ENCODE measurements at regions not wholly inside any gene's neighbourhood (a gene's known extent, or its start where the extent isn't known, plus 50 kb on each side); places are given as distances from the start of the nearest gene placed in this dataset.
"Not testable (repeated sequence)": the region's sequence is repeated elsewhere in the genome, so short reads cannot be mapped to it uniquely, and the experiment has no call there.

GRCh38 chr10:81724431-81724830 lies 150.6 kb upstream of the NRG3 start:
- no peak for TF ChIP-seq CTCF (IDR thresholded peaks at IDR 0.05; ENCODE audit: extremely low read depth, missing control alignments)
- no peak for DNase-seq (ENCODE audit: low spot score)

DNA sequence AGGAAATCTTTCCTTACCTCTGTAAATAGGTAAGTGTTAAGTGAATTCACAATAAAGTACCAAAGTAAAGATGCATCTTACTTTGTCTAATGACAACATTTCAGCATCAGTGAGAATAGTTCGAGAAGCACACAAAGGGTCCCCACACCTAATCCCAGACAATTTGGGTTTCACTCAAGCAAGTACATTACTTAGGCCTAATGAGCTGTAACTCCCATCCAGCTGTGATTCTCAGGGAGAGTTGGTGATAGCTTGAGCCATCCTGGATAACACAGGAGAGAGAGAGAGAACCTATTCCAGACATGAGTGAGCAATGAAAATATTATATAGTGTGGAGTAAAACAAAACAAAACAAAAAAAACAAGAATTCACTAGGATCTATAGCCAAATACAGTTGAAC lies 149.1 kb upstream of the NRG3 start:
- no peak for TF ChIP-seq CTCF (IDR thresholded peaks at IDR 0.05; ENCODE audit: extremely low read depth, missing control alignments)
- DNase-seq (ENCODE audit: low spot score): no peak

- TF ChIP-seq CTCF (IDR thresholded peaks at IDR 0.05; ENCODE audit: extremely low read depth, missing control alignments): no peak
- no peak for DNase-seq (ENCODE audit: low spot score)
Observed at GRCh38 chr10:81728692-81729091, 146.3 kb upstream of the NRG3 start.

DNA sequence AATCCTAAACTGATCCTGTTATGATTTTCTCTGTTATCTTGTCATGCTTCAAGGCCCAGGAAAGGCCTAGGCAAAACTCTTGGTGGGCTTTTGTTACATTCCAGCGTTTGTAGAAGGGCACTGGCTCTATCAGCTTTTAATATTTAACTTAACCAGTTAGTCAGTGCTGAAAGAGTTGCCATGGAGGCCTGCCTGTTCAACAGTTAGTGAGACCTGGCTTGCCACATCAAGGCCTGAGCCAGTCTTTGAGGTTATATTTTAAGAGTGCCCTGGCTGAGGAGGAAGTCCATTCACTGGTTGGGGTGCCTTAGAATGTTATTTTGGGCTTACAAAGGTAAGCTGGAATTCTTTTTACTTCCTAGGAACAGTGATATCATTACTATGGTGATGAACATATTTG lies 144.1 kb upstream of the NRG3 start:
- no peak for TF ChIP-seq CTCF (IDR thresholded peaks at IDR 0.05; ENCODE audit: extremely low read depth, missing control alignments)
- no peak for DNase-seq (ENCODE audit: low spot score)

DNA sequence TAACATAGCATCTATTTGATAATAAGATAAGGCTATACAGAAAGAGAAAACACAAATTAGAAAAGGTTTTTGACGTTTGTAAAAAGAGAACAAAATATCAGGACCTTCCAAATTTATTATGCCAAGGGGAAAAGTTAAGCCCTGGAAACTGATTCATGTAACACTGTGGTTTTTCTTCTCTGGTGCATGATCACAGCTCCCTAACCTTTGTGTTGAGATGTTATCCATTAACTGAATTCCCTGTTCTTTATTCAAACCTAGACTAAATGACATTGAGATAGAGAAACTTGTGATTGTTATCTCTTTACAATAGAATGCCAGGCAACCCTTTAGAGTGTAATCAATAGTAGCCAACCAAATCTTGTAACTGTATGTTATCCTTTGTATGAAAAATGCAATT lies 141.5 kb upstream of the NRG3 start:
- no peak for TF ChIP-seq CTCF (IDR thresholded peaks at IDR 0.05; ENCODE audit: extremely low read depth, missing control alignments)

DNA sequence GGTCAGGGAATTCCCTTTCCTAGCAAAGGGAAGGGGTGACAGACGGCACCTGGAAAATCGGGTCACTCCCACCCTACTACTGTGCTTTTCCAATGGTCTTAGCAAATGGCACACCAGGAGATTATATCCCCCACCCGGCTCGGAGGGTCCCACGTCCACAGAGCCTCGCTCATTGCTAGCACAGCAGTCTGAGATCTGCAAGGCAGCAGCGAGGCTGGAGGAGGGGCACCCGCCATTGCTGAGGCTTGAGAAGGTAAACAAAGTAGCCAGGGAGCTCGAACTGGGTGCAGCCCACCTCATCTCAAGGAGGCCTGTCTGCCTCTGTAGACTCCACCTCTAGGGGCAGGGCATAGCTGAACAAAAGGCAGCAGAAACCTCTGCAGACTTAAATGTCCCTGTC lies 139.8 kb upstream of the NRG3 start:
- not testable (repeated sequence) for DNase-seq (ENCODE audit: low spot score)

More for the DNA sequence above, 141.5 kb upstream of the NRG3 start:
- DNase-seq (ENCODE audit: low spot score): no peak

DNA sequence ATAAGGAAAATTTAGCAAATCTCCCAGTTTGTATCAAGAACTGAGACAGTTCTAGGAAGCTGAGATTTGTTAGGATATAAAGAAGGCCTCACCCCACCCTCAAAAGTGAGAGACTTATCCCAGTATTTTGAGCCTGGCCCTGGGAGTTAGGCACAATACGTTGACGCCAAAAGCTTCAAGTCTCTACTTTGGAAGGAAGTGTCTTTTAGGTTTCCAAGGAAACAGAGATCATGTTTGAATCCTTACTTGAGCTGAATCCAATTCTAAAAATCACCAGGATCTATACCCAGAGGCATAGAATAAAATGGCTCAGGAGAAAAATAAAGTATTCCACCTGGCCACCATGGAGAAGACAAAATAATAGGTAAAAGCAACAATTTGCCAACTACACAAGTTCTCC lies 115.9 kb upstream of the NRG3 start:
- no peak for DNase-seq (ENCODE audit: low spot score)
- TF ChIP-seq CTCF (IDR thresholded peaks at IDR 0.05; ENCODE audit: extremely low read depth, missing control alignments): no peak

GRCh38 chr10:81784111-81784597 lies 90.8 kb upstream of the NRG3 start:
- no peak for DNase-seq (ENCODE audit: low spot score)
- no peak for TF ChIP-seq CTCF (IDR thresholded peaks at IDR 0.05; ENCODE audit: extremely low read depth, missing control alignments)

All from GM20000 (cell line).